OCI-LY7 (cell line): ENCODE measurements at regions not wholly inside any gene's neighbourhood (a gene's known extent, or its start where the extent isn't known, plus 50 kb on each side); places are given as distances from the start of the nearest gene placed in this dataset.

ENCODE experiments used
- BruUV-seq: library from RNA; stranded (reverse); fragments of 400-500 nt; replicated peaks from 2 replicates; lab custom pipeline; 2021; lab: Mats Ljungman, UMichigan
- CTCF ChIA-PET: fragments of 300-600 bp; sonication (Branson Sonifier 250); formaldehyde crosslinking; loops from one replicate; lab custom pipeline; 2022; ENCODE audit warnings: antibody characterized with exemption; ENCODE audit not compliant: unreplicated experiment; lab: Charles Lee
- POLR2A ChIA-PET: fragments of 300-600 bp; sonication (Branson Sonifier 250); formaldehyde crosslinking; loops from one replicate; lab custom pipeline; 2022; ENCODE audit warnings: antibody characterized with exemption; lab: Charles Lee
- DNase-seq: peaks from one replicate; pipeline ENCODE4 v3.0.0-alpha.2; 2015; ENCODE audit warnings: low spot score
- H2AFZ ChIP-seq: fragments of 200-600 bp; sonication (generic), shearing (Covaris generic); 2 replicates; pipeline ENCODE4 v1.6.1; 2014; ENCODE audit warnings: mild to moderate bottlenecking, antibody characterized with exemption, low read length, moderate library complexity
- H3K27ac ChIP-seq: fragments of 200-600 bp; sonication (generic); 2 replicates; pipeline ENCODE4 v1.5.1; 2014; ENCODE audit warnings: mixed run types, low read depth, mild to moderate bottlenecking, moderate library complexity, low read length, inconsistent platforms; ENCODE audit not compliant: poor library complexity, severe bottlenecking
- H3K36me3 ChIP-seq: fragments of 200-600 bp; sonication (generic); 2 replicates; pipeline ENCODE4 v1.6.1; 2014; ENCODE audit warnings: mild to moderate bottlenecking, antibody characterized with exemption, low read length, moderate library complexity, mixed read lengths; ENCODE audit not compliant: insufficient read depth
- H3K4me1 ChIP-seq: fragments of 200-600 bp; sonication (generic); 2 replicates; pipeline ENCODE4 v1.5.1; 2014; ENCODE audit warnings: mild to moderate bottlenecking, low read length; ENCODE audit not compliant: insufficient read depth, poor library complexity, severe bottlenecking
- H3K4me2 ChIP-seq: fragments of 200-600 bp; sonication (generic); 2 replicates; pipeline ENCODE4 v1.6.1; 2014; ENCODE audit warnings: mild to moderate bottlenecking, low read length
- H3K4me3 ChIP-seq: fragments of 200-600 bp; sonication (generic); 2 replicates; pipeline ENCODE4 v1.5.1; 2014; ENCODE audit warnings: mild to moderate bottlenecking, low read depth, low read length; ENCODE audit not compliant: poor library complexity, severe bottlenecking
- H3K79me2 ChIP-seq: fragments of 200-600 bp; sonication (generic); 2 replicates; pipeline ENCODE4 v1.6.1; 2016; ENCODE audit warnings: low read depth, mild to moderate bottlenecking, low read length, moderate library complexity, mixed read lengths; ENCODE audit not compliant: insufficient read depth
- H3K9me2 ChIP-seq: fragments of 200-600 bp; sonication (generic); 2 replicates; pipeline ENCODE4 v1.6.1; 2016; ENCODE audit warnings: mild to moderate bottlenecking, low read length, mixed read lengths; ENCODE audit not compliant: insufficient read depth
- H3K9me3 ChIP-seq: fragments of 200-600 bp; sonication (generic); 2 replicates; pipeline ENCODE4 v1.6.1; 2014; ENCODE audit warnings: mild to moderate bottlenecking, mixed run types, low read length, mixed read lengths
- H4K20me1 ChIP-seq: fragments of 200-600 bp; sonication (generic); 2 replicates; pipeline ENCODE4 v1.6.1; 2014; ENCODE audit warnings: mild to moderate bottlenecking, antibody characterized with exemption, low read length, moderate library complexity, mixed read lengths; ENCODE audit not compliant: insufficient read depth
- EZH2phosphoT487 ChIP-seq: fragments of 200-600 bp; sonication (generic); IDR thresholded peaks from 2 replicates; pipeline ENCODE4 v1.6.1; 2018; ENCODE audit warnings: low read depth, borderline replicate concordance, mild to moderate bottlenecking, mixed run types, antibody characterized with exemption, low read length, moderate library complexity, mixed read lengths
- intact Hi-C: fragments of 100-400 bp; cut with micrococcal nuclease; formaldehyde crosslinking; loops from one replicate; pipeline ENCODE4 v1.10.0; 2022; ENCODE audit not compliant: unreplicated experiment
- TF ChIP-seq, protein P1 (sequence below): fragments of 200-600 bp; sonication (generic); conservative IDR thresholded peaks from 2 replicates; pipeline ENCODE4 v1.5.1; 2014; ENCODE audit warnings: mild to moderate bottlenecking, antibody characterized with exemption, low read length, moderate library complexity, mixed read lengths

DNA sequence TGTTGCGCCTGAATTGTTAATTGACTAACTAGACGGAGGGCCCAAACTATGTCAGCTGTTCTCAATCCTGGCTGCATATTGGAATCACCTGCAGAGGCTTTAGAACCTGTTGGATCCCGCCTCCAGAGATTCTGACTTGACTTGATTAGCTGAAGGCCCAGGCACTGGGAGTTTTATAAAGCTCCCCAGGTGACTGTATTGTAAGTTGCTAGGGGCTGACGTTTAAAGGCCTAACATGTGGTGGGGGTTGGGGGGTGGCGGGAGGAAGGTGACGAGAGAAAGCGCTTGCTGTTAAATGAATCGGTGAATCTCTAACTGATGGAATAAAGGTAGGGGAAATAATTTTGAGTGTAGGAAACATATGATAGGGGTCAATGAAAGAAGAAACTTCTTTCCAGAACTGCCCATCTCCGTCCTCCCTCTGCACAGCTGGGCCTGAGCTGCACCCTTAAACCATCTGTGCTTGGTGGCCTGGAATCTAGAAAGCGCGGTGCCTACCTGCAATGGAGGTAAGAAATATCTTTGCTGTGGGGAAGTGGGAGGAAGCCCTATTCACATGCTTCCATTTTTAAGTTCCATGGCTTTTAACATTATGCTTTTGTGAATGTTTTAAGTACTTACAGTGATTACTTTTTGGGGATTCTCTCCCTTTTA, 225.0 kb upstream of the FAM3C start:
- no peak for TF ChIP-seq EZH2phosphoT487
- TF ChIP-seq, protein P1, sequence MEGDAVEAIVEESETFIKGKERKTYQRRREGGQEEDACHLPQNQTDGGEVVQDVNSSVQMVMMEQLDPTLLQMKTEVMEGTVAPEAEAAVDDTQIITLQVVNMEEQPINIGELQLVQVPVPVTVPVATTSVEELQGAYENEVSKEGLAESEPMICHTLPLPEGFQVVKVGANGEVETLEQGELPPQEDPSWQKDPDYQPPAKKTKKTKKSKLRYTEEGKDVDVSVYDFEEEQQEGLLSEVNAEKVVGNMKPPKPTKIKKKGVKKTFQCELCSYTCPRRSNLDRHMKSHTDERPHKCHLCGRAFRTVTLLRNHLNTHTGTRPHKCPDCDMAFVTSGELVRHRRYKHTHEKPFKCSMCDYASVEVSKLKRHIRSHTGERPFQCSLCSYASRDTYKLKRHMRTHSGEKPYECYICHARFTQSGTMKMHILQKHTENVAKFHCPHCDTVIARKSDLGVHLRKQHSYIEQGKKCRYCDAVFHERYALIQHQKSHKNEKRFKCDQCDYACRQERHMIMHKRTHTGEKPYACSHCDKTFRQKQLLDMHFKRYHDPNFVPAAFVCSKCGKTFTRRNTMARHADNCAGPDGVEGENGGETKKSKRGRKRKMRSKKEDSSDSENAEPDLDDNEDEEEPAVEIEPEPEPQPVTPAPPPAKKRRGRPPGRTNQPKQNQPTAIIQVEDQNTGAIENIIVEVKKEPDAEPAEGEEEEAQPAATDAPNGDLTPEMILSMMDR: no peak
- intact Hi-C loops: no loop called here
- Histone ChIP-seq H3K9me3 (no peaks in the 10 kb centered on the region), H3K79me2 (no peaks in the 10 kb centered on the region), H3K9me2 (no peaks in the 10 kb centered on the region), H3K4me1 (no peaks in the 10 kb centered on the region), H3K36me3 (no peaks in the 10 kb centered on the region), H3K4me2 (no peak overlapping the region), H2AFZ (no peak overlapping the region), H3K4me3 (no peak overlapping the region), H3K27ac (no peak overlapping the region), H4K20me1 (no peaks in the 10 kb centered on the region)
- no TSS peak for BruUV-seq
- ChIA-PET POLR2A (interaction anchor here (0.6 to 0.9 kb wide), 3 partner anchors 10 to 53 kb away, joined by 3 to 6 read pairs (median 3); no protein-coding TSS in a partner anchor), CTCF (no interaction called here)
- DNase-seq: no peak

DNA sequence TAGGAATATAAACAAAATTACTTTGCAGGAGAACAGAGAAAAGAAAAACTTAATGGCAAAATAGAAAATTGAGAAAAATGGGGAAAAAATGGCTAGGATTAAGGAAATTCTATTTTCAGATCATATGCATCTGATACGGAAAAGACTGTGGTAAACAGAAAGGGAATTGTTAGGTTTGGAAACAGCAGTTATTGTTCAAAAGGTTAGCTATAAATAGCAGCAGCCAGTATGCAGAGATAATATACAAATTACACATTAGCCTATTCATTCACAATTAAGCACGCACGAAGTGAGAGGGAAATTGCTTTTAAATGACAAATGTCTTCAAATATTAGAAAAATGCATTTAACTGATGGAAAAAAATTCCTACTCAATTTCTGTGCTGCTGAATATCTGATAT, 224.1 kb upstream of the FAM3C start:
- intact Hi-C loops: no loop called here
- no peaks in the 10 kb centered on the region for H3K9me2 ChIP-seq
- H3K79me2 ChIP-seq: no peaks in the 10 kb centered on the region
- H3K36me3 ChIP-seq: no peaks in the 10 kb centered on the region
- no peak overlapping the region for H2AFZ ChIP-seq
- TF ChIP-seq, protein P1: no peak
- no peak for TF ChIP-seq EZH2phosphoT487
- no peaks in the 10 kb centered on the region for H3K9me3 ChIP-seq
- no TSS peak for BruUV-seq
- H3K4me2 ChIP-seq: no peak overlapping the region
- no peak overlapping the region for H3K4me3 ChIP-seq
- no peak for DNase-seq
- H3K4me1 ChIP-seq: no peaks in the 10 kb centered on the region
- ChIA-PET CTCF (no interaction called here), POLR2A (interaction anchor here (0.6 to 0.9 kb wide), 2 partner anchors 9 to 16 kb away, joined by 3 to 6 read pairs; no protein-coding TSS in a partner anchor)
- H3K27ac ChIP-seq: no peak overlapping the region
- no peaks in the 10 kb centered on the region for H4K20me1 ChIP-seq

DNA sequence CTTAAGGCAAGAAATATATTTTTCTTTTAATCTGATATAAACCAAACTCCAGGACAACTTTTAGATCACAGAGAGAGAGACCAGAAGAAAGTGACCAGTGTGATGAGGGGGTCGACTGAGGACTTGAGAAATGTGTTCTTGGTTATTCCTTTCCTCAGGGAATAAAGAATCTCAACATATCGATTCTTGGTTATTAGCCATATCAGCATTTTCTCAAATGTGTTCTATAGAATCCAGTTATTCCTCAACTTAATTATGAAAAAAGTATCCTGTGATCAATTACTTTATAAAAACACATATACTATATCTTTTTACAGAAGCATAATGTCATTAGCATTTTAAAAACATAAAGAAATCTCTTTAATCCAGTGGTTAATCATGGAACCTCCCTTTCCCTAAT, 222.1 kb upstream of the FAM3C start:
- CTCF ChIA-PET: no interaction called here
- no peaks in the 10 kb centered on the region for H3K4me1 ChIP-seq
- no peak overlapping the region for H3K27ac ChIP-seq
- no peak for DNase-seq
- H2AFZ ChIP-seq: no peak overlapping the region
- H4K20me1 ChIP-seq: no peaks in the 10 kb centered on the region
- BruUV-seq: no TSS peak
- no peaks in the 10 kb centered on the region for H3K9me2 ChIP-seq
- H3K79me2 ChIP-seq: no peaks in the 10 kb centered on the region
- no peak overlapping the region for H3K4me2 ChIP-seq
- TF ChIP-seq, protein P1: no peak
- no peak for TF ChIP-seq EZH2phosphoT487
- H3K36me3 ChIP-seq: no peaks in the 10 kb centered on the region
- no peaks in the 10 kb centered on the region for H3K9me3 ChIP-seq
- H3K4me3 ChIP-seq: no peak overlapping the region
- POLR2A ChIA-PET: interaction anchor here (0.6 kb wide), 1 partner anchor 46 kb away, joined by 3 read pairs; no protein-coding TSS in a partner anchor
- intact Hi-C loops: no loop called here
